ENCODE measurements at regions not wholly inside any gene's neighbourhood (a gene's known extent, or its start where the extent isn't known, plus 50 kb on each side); places are given as distances from the start of the nearest gene placed in this dataset.

GRCh38 chr12:124401704-124402221 lies 106.9 kb downstream of the RFLNA start:
- H3K9me3 Mint-ChIP-seq, result no peaks in the 10 kb centered on the region
- POLR2A ChIA-PET, result no interaction called here
- peak overlapping the region; percentile 45; the same call in 1 of the 2 replicates for H3K27ac Mint-ChIP-seq
- no peak overlapping the region for H3K4me3 Mint-ChIP-seq
- CTCF ChIA-PET, result interaction anchor here (0.8 to 1.3 kb wide), 3 partner anchors 9 to 70 kb away, joined by 3 read pairs; no protein-coding TSS in a partner anchor
- no peak for TF ChIP-seq ZSCAN18 (CRISPR knock-in tag; IDR thresholded peaks at IDR 0.05)
- no peak for TF ChIP-seq RORB (CRISPR knock-in tag; IDR thresholded peaks at IDR 0.05)
- TF ChIP-seq PRRX2 (CRISPR knock-in tag; IDR thresholded peaks at IDR 0.05), result no peak
- TF ChIP-seq CREM (CRISPR knock-in tag; IDR thresholded peaks at IDR 0.05), result no peak
- no peak for TF ChIP-seq ZNF416 (CRISPR knock-in tag; IDR thresholded peaks at IDR 0.05)
- no peak for TF ChIP-seq NR1H2 (CRISPR knock-in tag; IDR thresholded peaks at IDR 0.05)
- no peak for TF ChIP-seq ERG (CRISPR knock-in tag; IDR thresholded peaks at IDR 0.05)
- no peak for TF ChIP-seq KAT7 (CRISPR knock-in tag; IDR thresholded peaks at IDR 0.05; ENCODE audit: borderline replicate concordance)
- TF ChIP-seq ZNF532 (CRISPR knock-in tag; IDR thresholded peaks at IDR 0.05; ENCODE audit: borderline replicate concordance), result no peak
- no peak for TF ChIP-seq ATF3 (CRISPR knock-in tag; conservative IDR thresholded peaks at IDR 0.05)
- no peak for TF ChIP-seq ETV6 (CRISPR knock-in tag; IDR thresholded peaks at IDR 0.05)
- TF ChIP-seq MLX (CRISPR knock-in tag; IDR thresholded peaks at IDR 0.05), result no peak
- no peak for TF ChIP-seq GRHL2 (CRISPR knock-in tag; IDR thresholded peaks at IDR 0.05; ENCODE audit: insufficient replicate concordance, severe bottlenecking)
- DNase-seq (ENCODE audit: low spot score) (no peak), ATAC-seq (no peak)
- no peaks in the 10 kb centered on the region for H3K27me3 Mint-ChIP-seq (ENCODE audit: low read depth)
- H3K36me3 Mint-ChIP-seq, result peaks cover 15% of the 10 kb centered on the region
- H3K4me1 Mint-ChIP-seq, result peaks cover 27% of the 10 kb centered on the region

GRCh38 chr12:124400124-124400523 lies 105.2 kb downstream of the RFLNA start:
- peaks cover 26% of the 10 kb centered on the region for H3K4me1 Mint-ChIP-seq
- POLR2A ChIA-PET, result no interaction called here
- no peak for TF ChIP-seq ZBTB21 (CRISPR knock-in tag; IDR thresholded peaks at IDR 0.05; ENCODE audit: borderline replicate concordance)
- TF ChIP-seq ARID4B (CRISPR knock-in tag; IDR thresholded peaks at IDR 0.05; ENCODE audit: borderline replicate concordance), result no peak
- no peak for TF ChIP-seq TCF7 (CRISPR knock-in tag; IDR thresholded peaks at IDR 0.05; ENCODE audit: low read depth)
- TF ChIP-seq ZNF425 (CRISPR knock-in tag; conservative IDR thresholded peaks at IDR 0.05), result no peak
- TF ChIP-seq ZNF396 (CRISPR knock-in tag; IDR thresholded peaks at IDR 0.05; ENCODE audit: borderline replicate concordance), result no peak
- TF ChIP-seq ATF3 (CRISPR knock-in tag; conservative IDR thresholded peaks at IDR 0.05), result no peak
- TF ChIP-seq OVOL2 (CRISPR knock-in tag; IDR thresholded peaks at IDR 0.05; ENCODE audit: borderline replicate concordance), result no peak
- no peak for TF ChIP-seq ZNF423 (CRISPR knock-in tag; IDR thresholded peaks at IDR 0.05)

More at GRCh38 chr12:124400124-124400523, 105.2 kb downstream of the RFLNA start:
- ATAC-seq (no peak), DNase-seq (ENCODE audit: low spot score) (no peak)
- Mint-ChIP-seq H3K36me3 (peaks cover 25% of the 10 kb centered on the region), H3K9me3 (no peaks in the 10 kb centered on the region), H3K27me3 (ENCODE audit: low read depth) (no peaks in the 10 kb centered on the region), H3K4me3 (no peak overlapping the region), H3K27ac (peak overlapping the region; percentile 32; the same call in 1 of the 2 replicates)
- CTCF ChIA-PET, result interaction anchor here (1.0 to 2.9 kb wide), 8 partner anchors 8 to 346 kb away, joined by 3 to 54 read pairs (median 4); no protein-coding TSS in a partner anchor

Data from WTC11 (cell line).